ENCODE measurements at regions not wholly inside any gene's neighbourhood (a gene's known extent, or its start where the extent isn't known, plus 50 kb on each side); places are given as distances from the start of the nearest gene placed in this dataset.

- no peak for DNase-seq (ENCODE audit: low spot score)
These were observed 210.7 kb upstream of the COPS8 start for GRCh38 chr2:236874866-236875481.

- DNase-seq (ENCODE audit: low spot score), result no peak
These were observed 209.7 kb upstream of the COPS8 start for GRCh38 chr2:236875906-236876505.

GRCh38 chr2:236876642-236877041 lies 209.0 kb upstream of the COPS8 start:
- DNase-seq (ENCODE audit: low spot score), result no peak

- DNase-seq (ENCODE audit: low spot score), result no peak
These were observed 207.7 kb upstream of the COPS8 start for GRCh38 chr2:236877972-236878371.

GRCh38 chr2:236879416-236879963 lies 206.2 kb upstream of the COPS8 start:
- DNase-seq (ENCODE audit: low spot score), result no peak

- no peak for DNase-seq (ENCODE audit: low spot score)
These were observed 203.6 kb upstream of the COPS8 start for GRCh38 chr2:236882074-236882473.

- DNase-seq (ENCODE audit: low spot score), result no peak
These were observed 202.8 kb upstream of the COPS8 start for GRCh38 chr2:236882930-236883329.

- DNase-seq (ENCODE audit: low spot score), result no peak
These were observed 201.9 kb upstream of the COPS8 start for GRCh38 chr2:236883819-236884218.

GRCh38 chr2:236884569-236885175 lies 201.0 kb upstream of the COPS8 start:
- no peak for DNase-seq (ENCODE audit: low spot score)

- no peak for DNase-seq (ENCODE audit: low spot score)
These were observed 199.2 kb upstream of the COPS8 start for GRCh38 chr2:236886456-236886855.

GRCh38 chr2:236887531-236887930 lies 198.2 kb upstream of the COPS8 start:
- DNase-seq (ENCODE audit: low spot score), result no peak

GRCh38 chr2:236887953-236888793 lies 197.5 kb upstream of the COPS8 start:
- DNase-seq (ENCODE audit: low spot score), result no peak

- no peak for DNase-seq (ENCODE audit: low spot score)
These were observed 196.6 kb upstream of the COPS8 start for GRCh38 chr2:236888794-236889780.

- no peak for DNase-seq (ENCODE audit: low spot score)
These were observed 195.6 kb upstream of the COPS8 start for GRCh38 chr2:236889791-236890704.

GRCh38 chr2:236892721-236893120 lies 193.0 kb upstream of the COPS8 start:
- DNase-seq (ENCODE audit: low spot score), result no peak

GRCh38 chr2:236894791-236895190 lies 190.9 kb upstream of the COPS8 start:
- no peak for DNase-seq (ENCODE audit: low spot score)

GRCh38 chr2:236895497-236895896 lies 190.2 kb upstream of the COPS8 start:
- DNase-seq (ENCODE audit: low spot score), result no peak

- no peak for DNase-seq (ENCODE audit: low spot score)
These were observed 189.0 kb upstream of the COPS8 start for GRCh38 chr2:236896688-236897087.

- DNase-seq (ENCODE audit: low spot score), result peak; percentile 33
These were observed 186.5 kb upstream of the COPS8 start for GRCh38 chr2:236899146-236899545.

Measured in cerebellar cortex (tissue), 1 donor.